ENCODE measurements at regions not wholly inside any gene's neighbourhood (a gene's known extent, or its start where the extent isn't known, plus 50 kb on each side); places are given as distances from the start of the nearest gene placed in this dataset.
A peak's percentile ranks its signal among the peaks of the same experiment; 100 is the strongest.

DNA sequence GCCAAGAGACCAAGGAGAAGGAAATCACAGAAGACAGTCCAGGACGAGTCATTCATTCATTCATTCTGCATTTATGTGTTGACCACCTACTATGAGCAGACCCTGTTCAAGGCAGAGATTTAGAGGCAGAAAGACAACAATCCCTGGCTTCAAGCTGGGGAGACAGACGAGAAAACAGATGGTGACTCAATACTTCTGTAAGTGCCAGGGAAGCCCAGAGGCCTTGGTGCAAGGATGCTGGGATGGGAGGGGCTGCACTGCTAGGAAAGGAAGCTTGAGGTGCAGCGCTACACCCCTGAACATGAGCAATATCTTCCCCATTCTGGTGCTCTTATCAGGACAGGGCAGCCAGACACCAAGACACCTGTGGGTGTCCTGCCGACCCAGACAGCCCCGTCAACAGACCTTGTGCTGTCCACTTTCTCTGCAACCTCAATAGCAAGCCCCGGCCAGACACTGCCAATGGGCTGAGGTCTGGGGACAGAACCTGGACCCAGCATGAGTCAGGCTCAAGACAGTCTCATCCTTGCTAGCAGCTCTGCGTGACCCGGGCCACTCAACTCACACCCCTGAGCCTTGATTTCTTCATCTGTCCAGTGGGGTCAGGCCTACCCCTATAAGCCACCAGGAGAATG lies 163.5 kb downstream of the COPRS start:
- no peaks in the 10 kb centered on the region for H3K27me3 Mint-ChIP-seq (ENCODE audit: low read depth)
- TF ChIP-seq, protein P1, sequence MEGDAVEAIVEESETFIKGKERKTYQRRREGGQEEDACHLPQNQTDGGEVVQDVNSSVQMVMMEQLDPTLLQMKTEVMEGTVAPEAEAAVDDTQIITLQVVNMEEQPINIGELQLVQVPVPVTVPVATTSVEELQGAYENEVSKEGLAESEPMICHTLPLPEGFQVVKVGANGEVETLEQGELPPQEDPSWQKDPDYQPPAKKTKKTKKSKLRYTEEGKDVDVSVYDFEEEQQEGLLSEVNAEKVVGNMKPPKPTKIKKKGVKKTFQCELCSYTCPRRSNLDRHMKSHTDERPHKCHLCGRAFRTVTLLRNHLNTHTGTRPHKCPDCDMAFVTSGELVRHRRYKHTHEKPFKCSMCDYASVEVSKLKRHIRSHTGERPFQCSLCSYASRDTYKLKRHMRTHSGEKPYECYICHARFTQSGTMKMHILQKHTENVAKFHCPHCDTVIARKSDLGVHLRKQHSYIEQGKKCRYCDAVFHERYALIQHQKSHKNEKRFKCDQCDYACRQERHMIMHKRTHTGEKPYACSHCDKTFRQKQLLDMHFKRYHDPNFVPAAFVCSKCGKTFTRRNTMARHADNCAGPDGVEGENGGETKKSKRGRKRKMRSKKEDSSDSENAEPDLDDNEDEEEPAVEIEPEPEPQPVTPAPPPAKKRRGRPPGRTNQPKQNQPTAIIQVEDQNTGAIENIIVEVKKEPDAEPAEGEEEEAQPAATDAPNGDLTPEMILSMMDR (IDR thresholded peaks at IDR 0.05; ENCODE audit: unreplicated experiment): no peak
- DNase-seq (ENCODE audit: low spot score in 2 of 2, unreplicated experiment in 2 of 2): no peak
- peak overlapping the region; percentile 95 for H3K27ac Mint-ChIP-seq
- peaks cover 4% of the 10 kb centered on the region for H3K9me3 Mint-ChIP-seq
- H3K4me1 Mint-ChIP-seq: peaks cover 44% of the 10 kb centered on the region
- H3K4me3 Mint-ChIP-seq: no peak overlapping the region
- no peaks in the 10 kb centered on the region for H3K36me3 Mint-ChIP-seq

DNA sequence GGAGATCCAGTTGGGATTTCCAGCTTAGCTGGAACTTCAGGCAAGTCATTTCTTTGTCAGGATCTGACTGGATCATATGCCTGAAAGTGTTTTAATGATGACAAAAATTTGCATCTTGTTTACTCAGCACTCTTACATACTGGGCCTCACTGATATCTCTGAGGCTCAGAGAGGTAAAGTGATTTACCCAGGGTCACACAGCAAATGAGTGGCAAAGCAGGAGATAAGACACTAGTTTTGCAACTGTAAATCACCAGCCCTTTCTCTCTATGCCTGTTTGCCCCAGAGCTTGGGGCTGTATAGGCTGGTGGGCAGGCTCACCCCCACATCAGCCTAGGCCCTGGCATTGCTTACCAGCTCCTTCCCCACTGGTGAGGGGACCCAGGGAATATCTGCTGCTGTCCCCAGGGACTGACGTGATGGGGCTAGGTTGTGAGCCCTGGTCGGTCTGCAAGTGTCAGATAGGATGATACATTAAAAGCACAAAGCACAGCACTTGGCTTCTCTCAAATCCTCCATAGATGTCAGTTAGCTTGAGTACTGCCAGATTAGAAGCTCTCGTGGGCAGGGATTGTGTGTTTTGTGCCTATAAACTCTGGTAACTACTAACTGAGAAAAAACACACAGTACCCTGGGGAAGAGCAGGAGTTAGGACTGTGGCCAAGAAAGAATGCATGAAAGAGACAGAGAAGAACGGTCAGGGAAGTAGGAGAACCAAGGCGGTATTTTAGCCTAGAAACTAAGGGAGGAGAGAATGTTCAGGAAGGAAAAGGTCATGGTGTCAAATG lies 165.4 kb downstream of the COPRS start:
- H3K9me3 Mint-ChIP-seq: no peaks in the 10 kb centered on the region
- TF ChIP-seq, protein P1 (IDR thresholded peaks at IDR 0.05; ENCODE audit: unreplicated experiment): no peak
- no peak for DNase-seq (ENCODE audit: low spot score in 2 of 2, unreplicated experiment in 2 of 2)
- H3K27me3 Mint-ChIP-seq (ENCODE audit: low read depth): no peaks in the 10 kb centered on the region
- H3K36me3 Mint-ChIP-seq: no peaks in the 10 kb centered on the region
- peaks cover 42% of the 10 kb centered on the region for H3K4me1 Mint-ChIP-seq
- no peak overlapping the region for H3K4me3 Mint-ChIP-seq
- no peak overlapping the region for H3K27ac Mint-ChIP-seq

DNA sequence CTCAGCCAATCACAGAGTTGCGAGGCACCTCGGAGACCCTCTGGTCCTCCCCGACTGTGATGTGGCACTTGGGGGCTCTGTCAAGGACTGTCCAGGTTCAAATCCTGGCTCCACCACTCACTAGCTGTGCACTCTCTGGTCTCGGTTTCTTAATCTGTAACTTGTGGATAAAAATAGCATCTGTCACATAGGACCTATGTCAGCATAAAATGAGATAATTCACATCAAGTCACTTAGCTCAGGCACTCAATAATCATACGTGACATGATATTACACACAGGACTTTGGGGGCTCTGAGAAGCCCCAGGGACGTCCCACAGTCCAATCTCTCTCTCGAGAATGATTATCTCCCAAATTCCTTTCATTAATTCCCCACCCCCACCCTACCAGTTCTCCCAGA lies 166.4 kb downstream of the COPRS start:
- DNase-seq (ENCODE audit: low spot score in 2 of 2, unreplicated experiment in 2 of 2): no peak
- Mint-ChIP-seq H3K27ac (no peak overlapping the region), H3K4me1 (peaks cover 37% of the 10 kb centered on the region), H3K4me3 (no peak overlapping the region), H3K27me3 (ENCODE audit: low read depth) (no peaks in the 10 kb centered on the region), H3K36me3 (no peaks in the 10 kb centered on the region), H3K9me3 (no peaks in the 10 kb centered on the region)
- TF ChIP-seq, protein P1 (IDR thresholded peaks at IDR 0.05; ENCODE audit: unreplicated experiment): no peak

DNA sequence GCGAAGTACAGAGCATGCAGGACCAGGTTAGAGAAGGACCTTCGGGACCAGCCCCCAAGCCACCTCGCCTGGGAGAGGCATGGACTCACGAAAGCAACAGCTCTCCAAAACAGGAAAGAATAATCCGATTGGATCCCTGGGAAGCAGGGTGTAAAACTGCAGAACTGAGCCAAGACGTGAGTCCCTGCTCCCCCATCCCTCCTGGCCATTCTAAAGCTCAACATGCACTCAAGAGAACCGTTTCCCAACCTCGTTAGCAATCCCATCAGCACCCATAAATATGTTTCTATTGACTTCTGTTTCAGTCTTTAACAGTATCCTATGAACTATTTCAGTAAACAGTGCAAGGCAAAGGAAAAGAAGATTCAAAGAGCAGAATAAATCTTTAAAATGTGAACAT lies 167.0 kb downstream of the COPRS start:
- no peak for DNase-seq (ENCODE audit: low spot score in 2 of 2, unreplicated experiment in 2 of 2)

DNA sequence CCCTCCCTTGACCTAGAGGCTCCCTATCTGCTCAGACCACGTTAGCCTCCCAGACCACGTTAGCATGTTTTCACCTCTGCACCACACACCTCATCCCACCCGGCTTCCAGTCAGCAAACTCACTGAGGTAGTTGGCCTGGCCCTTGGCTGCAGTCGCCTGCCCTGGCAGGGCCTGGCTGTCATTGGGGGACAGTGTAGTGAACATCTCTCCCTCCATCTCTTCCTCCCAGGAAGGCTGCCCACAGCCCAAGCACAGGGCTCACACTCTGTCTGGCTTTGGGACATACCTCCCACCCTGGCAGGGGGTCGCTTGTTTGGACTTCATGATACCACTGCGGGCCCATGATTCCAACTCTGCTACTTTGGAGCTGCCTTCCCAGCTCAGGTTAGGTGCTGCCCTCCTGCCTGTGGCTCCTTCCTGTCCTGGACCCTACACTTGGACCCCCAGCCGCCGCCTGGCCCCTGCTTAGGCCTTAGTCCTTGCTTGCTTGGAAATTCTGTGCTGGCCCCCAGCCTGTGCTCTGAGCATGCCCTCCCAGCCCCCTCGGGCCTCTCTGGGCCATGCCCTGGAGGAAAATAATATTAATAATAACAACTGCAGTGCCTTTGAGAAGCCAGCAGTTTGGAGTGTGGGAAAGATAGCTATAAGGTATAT lies 167.7 kb downstream of the COPRS start:
- Mint-ChIP-seq H3K9me3 (no peaks in the 10 kb centered on the region), H3K27ac (no peak overlapping the region)
- DNase-seq (ENCODE audit: low spot score in 2 of 2, unreplicated experiment in 2 of 2): no peak

More for the DNA sequence above, 167.0 kb downstream of the COPRS start:
- Mint-ChIP-seq H3K4me1 (peaks cover 30% of the 10 kb centered on the region), H3K4me3 (no peak overlapping the region), H3K36me3 (no peaks in the 10 kb centered on the region), H3K27ac (no peak overlapping the region), H3K27me3 (ENCODE audit: low read depth) (no peaks in the 10 kb centered on the region), H3K9me3 (no peaks in the 10 kb centered on the region)
- TF ChIP-seq, protein P1 (IDR thresholded peaks at IDR 0.05; ENCODE audit: unreplicated experiment): no peak

More for the DNA sequence above, 167.7 kb downstream of the COPRS start:
- TF ChIP-seq, protein P1 (IDR thresholded peaks at IDR 0.05; ENCODE audit: unreplicated experiment): no peak
- Mint-ChIP-seq H3K36me3 (no peaks in the 10 kb centered on the region), H3K4me3 (no peak overlapping the region), H3K27me3 (ENCODE audit: low read depth) (peaks cover 3% of the 10 kb centered on the region), H3K4me1 (peaks cover 24% of the 10 kb centered on the region)
